AG20443 (cell line): ENCODE measurements at regions not wholly inside any gene's neighbourhood (a gene's known extent, or its start where the extent isn't known, plus 50 kb on each side); places are given as distances from the start of the nearest gene placed in this dataset.
"Not testable (repeated sequence)": the region's sequence is repeated elsewhere in the genome, so short reads cannot be mapped to it uniquely, and the experiment has no call there.

Experiments used
- DNase-seq: peaks from one replicate; pipeline ENCODE4 v3.0.0; 2012; ENCODE audit warnings: low spot score, mixed read lengths

DNA sequence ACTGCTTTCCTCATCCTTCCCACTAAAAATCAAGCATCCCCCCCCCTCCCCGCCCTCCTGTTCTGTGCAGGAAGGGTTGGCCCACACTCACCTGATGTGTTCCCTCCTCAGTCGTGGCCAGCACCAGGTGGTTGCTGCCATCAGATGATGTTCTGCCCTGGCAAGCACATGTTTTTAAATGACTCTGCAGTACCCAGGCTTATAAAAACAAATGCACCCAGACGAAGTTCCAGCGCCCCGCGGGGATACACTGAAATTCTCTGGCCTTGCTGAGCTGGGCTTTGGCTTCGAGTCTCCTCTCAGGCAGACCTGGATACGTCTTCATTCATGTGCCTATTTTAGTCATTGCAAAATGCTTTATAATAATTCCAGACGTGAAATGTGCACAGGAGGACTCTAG is 316.3 kb downstream of the DLEU7 start:
- no peak for DNase-seq

- DNase-seq = no peak
These were observed 315.6 kb downstream of the DLEU7 start for GRCh38 chr13:50527612-50528509.

GRCh38 chr13:50529154-50529882 is 314.2 kb downstream of the DLEU7 start:
- peak; percentile 74 for DNase-seq

DNA sequence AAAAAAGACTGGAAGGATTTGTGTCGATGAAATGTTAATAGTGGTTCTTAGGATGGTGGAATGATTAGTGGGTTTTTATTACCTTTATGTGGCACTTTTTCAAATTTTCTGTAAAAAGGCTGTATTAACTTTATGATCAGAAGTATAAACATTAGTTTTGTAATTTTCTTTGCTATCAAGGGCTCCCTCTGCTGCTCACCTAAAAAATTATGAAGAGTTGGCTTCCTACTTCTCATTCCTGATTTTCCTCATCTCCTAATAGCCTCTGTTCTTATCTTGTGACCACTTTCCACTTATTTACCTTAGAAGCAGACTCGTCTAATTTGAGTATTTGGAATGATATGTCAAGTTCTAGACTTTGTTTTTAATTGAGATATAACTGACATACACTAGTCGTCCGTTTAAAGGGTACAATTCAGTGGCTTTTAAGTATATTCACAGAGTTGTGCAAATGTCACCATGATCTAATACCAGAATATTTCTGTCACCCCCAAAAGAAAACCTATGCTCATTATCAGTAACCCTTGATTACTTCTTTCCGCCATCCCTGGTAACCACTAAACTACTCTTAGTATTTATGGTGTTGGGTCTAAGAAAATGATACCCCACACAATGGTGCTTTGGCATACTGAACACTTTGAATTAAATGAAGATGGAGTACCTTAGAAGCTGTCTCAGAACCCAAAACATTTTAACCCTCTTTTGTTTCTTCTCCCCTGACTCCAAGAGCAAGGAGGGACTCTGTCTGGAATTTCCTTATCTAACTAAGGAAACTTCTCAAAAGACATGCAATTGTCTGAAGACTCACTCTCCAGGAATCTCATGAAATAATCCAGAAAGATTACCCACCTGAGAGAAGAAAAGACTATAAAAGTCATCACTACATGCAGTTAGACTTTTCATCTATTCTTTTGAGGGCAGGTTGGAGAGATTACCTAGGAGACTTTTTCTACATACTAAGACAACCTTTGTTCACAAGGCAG is 311.3 kb downstream of the DLEU7 start:
- DNase-seq = no peak

DNA sequence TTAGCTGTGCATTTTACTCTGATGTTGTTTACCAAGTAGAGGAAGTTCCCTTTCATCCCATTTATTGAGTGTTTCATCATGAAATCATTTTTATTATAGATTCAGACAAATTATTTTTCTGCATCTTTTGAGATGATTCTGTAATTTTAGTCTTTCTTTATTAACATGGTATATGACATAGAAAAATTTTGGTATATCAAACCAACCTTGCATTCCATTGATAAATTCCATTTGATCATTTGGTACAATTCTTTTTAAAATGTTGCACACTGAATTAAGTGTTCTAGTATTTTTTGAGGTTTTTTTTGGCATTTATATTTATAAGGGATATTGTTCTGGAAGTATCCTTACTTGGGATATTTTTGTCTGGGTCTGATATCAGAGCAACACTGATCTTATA is 308.4 kb downstream of the DLEU7 start:
- DNase-seq = no peak

- no peak for DNase-seq
These were observed 306.5 kb downstream of the DLEU7 start for GRCh38 chr13:50537029-50537428.

DNA sequence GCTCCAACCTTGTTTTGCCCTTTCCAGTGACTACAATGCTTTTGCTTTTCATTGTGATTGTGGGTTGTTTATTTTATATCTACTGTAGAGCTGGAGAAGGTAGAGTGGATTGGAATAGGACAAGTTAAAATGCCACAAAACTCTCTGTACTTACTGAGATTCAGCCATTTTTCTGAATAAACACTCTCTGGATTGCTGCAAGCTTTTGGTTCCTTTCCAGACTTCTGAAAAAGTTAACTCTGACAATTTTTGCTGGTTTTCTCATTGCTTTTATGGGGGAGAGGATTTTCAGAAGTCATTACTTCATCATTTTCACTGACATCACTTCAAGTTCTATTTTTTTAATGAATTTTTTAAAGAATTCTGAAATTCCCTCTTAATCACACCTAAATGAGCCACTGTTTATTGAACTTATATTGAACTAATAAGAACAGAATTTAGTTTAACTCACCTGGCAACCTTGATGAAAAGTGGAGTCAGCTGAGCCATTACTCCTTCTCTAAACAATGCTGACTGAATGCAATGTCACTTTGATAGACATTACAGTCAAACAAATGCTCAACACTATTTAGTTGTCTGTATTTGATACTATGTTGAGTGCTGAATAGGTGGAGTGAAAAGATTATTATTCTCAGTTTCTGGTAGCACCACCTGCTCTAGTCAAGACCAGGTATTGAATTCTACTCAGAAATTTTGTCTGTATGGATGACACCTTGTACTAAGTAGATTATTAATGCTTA is 303.5 kb downstream of the DLEU7 start:
- DNase-seq = no peak

GRCh38 chr13:50543141-50543540 is 300.4 kb downstream of the DLEU7 start:
- DNase-seq = no peak

DNA sequence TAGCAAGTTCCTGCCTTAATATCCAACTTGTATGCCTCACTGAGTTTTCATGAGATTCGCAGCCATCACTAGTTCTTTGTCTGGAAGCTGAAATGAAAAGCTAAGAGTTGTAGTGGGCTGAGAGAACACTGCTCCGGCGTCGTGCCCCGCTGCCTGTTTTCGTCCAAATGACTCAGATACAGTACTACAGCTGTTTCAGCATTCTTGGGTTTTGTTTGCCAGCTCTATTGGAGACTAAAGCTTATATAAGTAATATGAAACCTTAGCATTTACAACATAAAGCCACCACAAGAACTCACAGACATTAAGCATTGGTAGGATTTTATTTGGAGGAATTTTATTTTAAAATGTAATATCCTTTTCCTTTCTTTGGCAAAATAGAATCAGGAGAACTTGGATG is 299.7 kb downstream of the DLEU7 start:
- DNase-seq = peak; percentile 61

- DNase-seq = no peak
These were observed 299.3 kb downstream of the DLEU7 start for GRCh38 chr13:50544211-50544610.

- DNase-seq = not testable (repeated sequence)
These were observed 296.3 kb downstream of the DLEU7 start for GRCh38 chr13:50547175-50547574.

DNA sequence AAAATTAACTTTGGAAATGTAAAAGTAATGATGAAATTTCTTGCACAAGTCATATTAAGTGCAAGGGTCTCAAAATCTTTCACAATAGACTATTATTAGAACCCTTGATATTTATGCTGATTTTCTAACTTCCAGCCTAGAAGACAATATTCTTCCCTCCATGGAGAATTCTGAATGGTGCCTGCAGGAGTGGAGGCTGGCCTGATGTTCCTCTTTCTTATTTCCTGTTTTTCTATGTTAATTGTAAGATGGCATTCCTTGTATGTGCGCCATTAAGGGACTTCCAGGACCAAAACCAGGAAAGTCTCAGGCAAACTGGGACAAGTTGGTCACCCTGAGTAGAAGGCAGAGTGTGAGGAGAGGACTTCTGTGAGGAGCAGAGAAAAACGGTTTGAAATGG is 294.9 kb downstream of the DLEU7 start:
- DNase-seq = no peak

DNA sequence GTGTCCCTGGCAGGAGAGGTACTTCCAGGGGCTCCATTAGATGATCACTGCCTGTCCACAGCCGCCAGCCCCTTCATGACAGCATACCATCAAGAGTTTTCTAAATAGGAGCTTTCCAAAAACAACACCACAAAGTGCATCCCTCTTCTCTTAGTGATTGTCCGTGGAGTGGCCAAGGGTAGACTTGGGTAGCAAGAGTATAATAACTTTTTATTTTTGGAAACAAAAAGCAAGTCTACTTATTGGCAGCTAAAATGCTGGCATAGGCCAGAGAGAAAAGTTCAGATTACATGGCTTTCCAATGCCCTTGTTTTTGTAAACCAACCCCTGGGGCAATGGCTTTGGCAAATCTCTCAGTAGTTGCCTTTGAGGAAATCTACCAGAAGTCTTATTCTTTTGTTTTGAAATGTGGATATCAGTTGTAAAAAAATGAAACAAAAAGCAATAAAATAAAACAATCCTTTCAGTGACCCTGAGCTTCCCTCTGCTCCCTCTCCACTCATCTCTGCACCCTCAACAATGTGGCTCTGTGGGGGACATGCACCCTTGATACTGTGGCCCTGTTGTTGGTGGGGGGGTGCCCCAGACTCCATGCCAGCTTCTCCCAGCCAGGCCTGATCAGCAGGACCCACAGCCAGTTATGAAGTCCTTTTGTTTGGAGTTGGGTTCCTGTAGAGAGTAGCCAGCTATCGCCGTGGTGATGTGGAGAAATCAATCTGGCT is 294.1 kb downstream of the DLEU7 start:
- DNase-seq = no peak

GRCh38 chr13:50550151-50550550 is 293.3 kb downstream of the DLEU7 start:
- DNase-seq = no peak

GRCh38 chr13:50552424-50552966 is 291.0 kb downstream of the DLEU7 start:
- no peak for DNase-seq

DNA sequence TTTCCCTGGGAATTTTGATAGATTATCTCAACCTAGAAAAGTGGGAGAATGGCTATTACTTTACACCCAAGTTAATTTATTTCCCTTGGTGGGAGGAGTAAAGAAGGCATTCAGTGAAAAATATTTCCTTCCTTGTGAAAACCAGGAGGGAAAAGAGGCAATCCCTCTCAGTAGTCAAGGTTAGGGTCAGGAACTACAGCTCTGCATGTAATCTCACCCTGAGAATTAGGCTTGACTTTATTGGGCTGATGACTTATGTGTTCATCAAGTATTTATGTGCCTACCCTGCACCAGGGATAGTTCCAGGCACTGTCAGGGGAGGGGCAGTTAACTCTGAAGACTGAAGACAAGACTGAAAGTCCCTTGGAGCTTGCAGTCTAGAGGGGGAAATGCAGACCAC is 281.8 kb downstream of the DLEU7 start:
- no peak for DNase-seq

- DNase-seq = no peak
These were observed 276.8 kb downstream of the DLEU7 start for GRCh38 chr13:50566646-50567045.

- DNase-seq = no peak
These were observed 271.4 kb downstream of the DLEU7 start for GRCh38 chr13:50572129-50572528.

DNA sequence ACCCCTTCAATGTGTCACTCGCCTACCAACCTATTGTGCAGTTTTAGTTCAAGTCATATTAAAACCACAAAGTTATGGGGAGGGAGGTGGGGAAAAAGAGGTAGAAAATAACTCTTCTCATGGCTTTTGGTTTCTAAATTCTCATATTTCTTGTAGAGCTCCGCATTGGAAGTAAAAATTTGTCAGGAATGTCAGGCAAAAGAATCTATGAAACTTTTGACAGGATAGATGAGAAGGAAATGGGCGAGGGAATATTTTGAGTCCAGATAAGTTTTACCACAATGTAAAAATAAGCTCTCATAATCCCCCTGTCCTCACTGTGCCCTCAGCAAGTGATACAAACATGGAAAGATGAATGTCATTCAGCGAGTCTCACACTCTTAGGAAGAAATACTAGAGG is 270.4 kb downstream of the DLEU7 start:
- DNase-seq = no peak

- peak; percentile 71 for DNase-seq
These were observed 268.8 kb downstream of the DLEU7 start for GRCh38 chr13:50574731-50575130.
